GM18951 (cell line): ENCODE measurements at regions not wholly inside any gene's neighbourhood (a gene's known extent, or its start where the extent isn't known, plus 50 kb on each side); places are given as distances from the start of the nearest gene placed in this dataset.
"Not testable (repeated sequence)": the region's sequence is repeated elsewhere in the genome, so short reads cannot be mapped to it uniquely, and the experiment has no call there.

Experiments
- POLR2A ChIP-seq: IDR thresholded peaks from 4 replicates; pipeline ENCODE4 v1.6.1; 2011; ENCODE audit warnings: mild to moderate bottlenecking; ENCODE audit not compliant: insufficient read length, insufficient read depth; ENCODE audit errors: extremely low read depth
- in situ Hi-C: fragments of 300-500 bp; cut with MboI; formaldehyde crosslinking; loops from one replicate; pipeline ENCODE4 v1.12.0; 2022; ENCODE audit warnings: low sequenced_read_pairs, mixed read lengths, inconsistent platforms; ENCODE audit not compliant: unreplicated experiment

DNA sequence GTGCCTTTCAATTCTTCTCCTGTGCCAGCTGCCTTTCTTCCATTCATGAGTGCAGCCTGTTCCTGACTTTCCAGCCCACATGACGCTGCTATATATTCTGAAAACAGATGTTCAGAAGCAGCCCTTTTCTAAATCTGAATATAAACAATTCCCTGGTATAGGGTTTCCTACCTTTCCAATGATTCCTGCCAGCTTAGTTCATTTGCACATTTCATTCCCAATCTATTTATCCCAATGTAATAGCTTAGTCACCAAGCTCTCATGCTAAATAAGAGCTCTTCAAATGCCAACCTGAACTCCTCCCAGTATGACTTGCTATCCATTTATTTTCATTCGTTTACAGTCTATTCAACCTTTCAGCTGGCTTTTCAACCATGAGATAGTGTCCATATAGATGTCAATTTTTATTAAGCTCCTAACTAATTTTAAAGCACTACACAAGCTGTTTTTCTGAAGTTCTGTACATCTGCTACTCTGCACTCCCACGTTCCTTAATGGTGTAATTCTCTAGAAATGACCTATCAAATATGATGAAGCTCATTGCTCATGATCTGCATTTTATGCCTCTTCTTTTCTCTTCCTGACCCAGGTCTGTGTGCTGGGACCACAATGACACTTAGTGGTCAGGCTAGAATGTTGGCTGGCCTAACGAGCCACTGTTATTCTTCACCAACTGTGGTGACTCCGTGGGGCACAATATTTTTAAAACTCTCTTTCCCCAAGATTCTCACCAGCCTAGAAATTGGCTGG lies 605.0 kb upstream of the TBL1XR1 start:
- TF ChIP-seq POLR2A = no peak
- in situ Hi-C loops = no loop called here

- in situ Hi-C loops = no loop called here
- TF ChIP-seq POLR2A = no peak
These were observed 606.2 kb upstream of the TBL1XR1 start for GRCh38 chr3:177803500-177803899.

- TF ChIP-seq POLR2A = no peak
- in situ Hi-C loops = no loop called here
These were observed 606.8 kb upstream of the TBL1XR1 start for GRCh38 chr3:177804032-177804431.

DNA sequence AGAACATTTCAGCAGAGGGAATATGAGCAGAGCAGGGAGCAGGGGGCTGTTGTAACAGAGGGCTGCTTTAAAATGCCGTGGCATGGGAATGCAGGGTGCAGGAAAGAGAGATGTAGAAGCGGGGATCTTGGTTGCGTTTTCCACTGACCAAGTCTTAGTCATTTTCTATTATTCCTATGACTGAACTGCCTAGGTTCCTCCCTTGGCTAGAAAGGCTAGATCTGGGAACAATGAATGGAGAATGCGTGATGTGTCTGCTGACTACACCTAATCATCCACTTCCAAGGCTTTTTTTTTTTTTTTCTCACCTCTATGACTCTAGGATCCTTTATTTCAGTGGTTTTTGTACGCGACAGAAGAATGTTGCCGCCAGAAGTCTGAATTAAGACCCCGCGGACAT lies 607.4 kb upstream of the TBL1XR1 start:
- in situ Hi-C loops = no loop called here
- no peak for TF ChIP-seq POLR2A

DNA sequence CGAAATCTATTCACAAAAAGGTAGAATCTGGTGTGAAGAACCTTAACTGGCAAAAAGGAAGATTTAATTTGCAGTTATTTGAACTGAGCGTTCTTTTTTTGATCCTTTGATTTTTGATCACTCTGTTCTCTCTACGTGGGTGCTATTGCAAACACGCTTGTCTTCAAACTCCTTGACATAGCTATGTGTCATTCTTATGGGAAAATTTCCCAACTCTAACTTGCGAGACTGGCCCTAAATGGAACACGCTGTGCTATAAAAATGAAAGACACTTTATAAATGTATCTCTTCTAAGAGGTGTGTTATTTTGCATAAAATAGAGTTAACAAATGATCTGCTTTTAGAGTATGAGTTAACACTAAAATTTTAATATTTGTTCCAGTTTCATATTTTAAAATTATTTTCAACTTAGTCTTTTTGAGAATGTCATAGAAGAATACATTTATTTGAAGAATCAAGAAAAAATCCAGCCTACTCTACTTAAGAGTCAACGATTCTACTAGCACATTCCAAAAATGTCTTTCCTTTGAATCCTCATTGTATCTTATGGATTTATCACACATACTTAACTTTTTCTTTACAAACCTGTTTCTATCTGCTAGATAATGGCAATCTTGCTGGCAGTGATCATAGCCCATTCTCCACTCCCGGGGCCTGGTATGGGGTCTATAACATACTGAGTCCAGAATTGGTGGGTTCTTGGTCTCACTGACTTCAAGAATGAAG lies 610.0 kb upstream of the TBL1XR1 start:
- no peak for TF ChIP-seq POLR2A
- in situ Hi-C loops = no loop called here

- in situ Hi-C loops = not testable (repeated sequence)
These were observed 611.7 kb upstream of the TBL1XR1 start for GRCh38 chr3:177808928-177809478.

GRCh38 chr3:177810162-177810623 lies 612.9 kb upstream of the TBL1XR1 start:
- no peak for TF ChIP-seq POLR2A
- in situ Hi-C loops = no loop called here

DNA sequence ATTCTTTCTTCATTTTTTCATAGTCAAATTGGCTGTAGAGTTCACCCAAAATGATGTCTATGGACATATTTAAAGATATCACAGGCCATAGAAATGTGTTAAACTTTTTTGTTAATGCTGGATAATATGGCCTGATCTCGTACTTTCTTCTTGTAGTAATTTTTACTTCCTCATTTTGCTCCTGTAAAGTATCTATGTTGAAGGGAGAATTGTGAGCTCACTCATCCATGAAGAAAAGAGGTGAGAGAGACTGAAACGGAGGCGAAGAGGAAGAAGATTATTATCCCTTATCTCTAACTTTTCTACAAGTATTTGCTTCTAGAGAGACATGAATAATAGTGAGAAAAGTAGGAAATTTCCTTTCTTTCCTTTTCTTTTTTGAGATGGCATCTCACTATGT lies 613.8 kb upstream of the TBL1XR1 start:
- TF ChIP-seq POLR2A = no peak
- in situ Hi-C loops = no loop called here

DNA sequence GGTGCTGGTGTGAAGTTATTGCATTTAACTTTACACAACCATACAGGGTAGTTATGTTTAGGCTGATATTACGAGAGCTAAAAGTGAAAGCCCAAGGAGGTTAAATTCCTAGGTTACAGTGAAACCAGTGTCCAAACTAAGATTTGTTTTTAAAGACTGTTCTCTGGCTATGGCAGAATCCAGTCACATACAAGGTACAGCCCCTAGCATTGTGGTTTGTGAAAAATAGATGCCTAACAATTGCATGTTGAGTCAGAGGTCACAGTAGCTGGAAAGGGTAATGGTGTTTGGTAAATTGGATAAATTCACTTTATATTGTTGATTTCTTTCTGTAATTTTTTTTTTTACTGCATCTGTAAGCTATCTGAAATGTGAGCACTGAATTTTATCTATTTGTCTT lies 614.6 kb upstream of the TBL1XR1 start:
- TF ChIP-seq POLR2A = no peak
- in situ Hi-C loops = no loop called here

GRCh38 chr3:177812492-177812891 lies 615.2 kb upstream of the TBL1XR1 start:
- no peak for TF ChIP-seq POLR2A
- in situ Hi-C loops = no loop called here

- in situ Hi-C loops = no loop called here
- TF ChIP-seq POLR2A = no peak
These were observed 616.0 kb upstream of the TBL1XR1 start for GRCh38 chr3:177813322-177813721.

DNA sequence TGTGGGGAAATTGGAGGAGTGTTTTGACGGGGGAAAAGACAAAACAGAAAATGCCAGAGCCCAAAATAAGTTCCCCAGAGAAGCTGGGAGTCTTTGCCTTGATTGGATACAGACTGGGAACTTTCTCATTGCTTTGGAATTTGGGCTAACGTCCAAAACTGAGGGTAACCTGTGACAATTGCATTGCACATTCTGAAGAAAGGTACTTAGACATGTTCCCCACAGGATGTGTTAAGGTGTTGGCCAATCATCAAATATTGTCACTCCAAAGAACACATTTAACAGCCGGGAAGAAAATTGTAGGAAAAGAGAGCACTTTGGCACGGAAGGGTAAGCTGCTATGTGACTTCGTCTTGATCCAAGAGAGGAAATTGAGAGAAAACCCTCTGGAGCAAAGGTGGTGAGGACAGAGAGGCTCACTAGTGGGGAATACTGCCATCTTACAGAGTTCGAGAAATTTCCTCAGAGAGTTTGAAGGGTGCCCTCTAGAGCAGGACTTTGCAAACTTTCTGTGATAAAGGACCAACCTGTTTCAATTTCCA lies 619.5 kb upstream of the TBL1XR1 start:
- in situ Hi-C loops = no loop called here
- no peak for TF ChIP-seq POLR2A

GRCh38 chr3:177817751-177818150 lies 620.5 kb upstream of the TBL1XR1 start:
- no peak for TF ChIP-seq POLR2A
- in situ Hi-C loops = no loop called here

DNA sequence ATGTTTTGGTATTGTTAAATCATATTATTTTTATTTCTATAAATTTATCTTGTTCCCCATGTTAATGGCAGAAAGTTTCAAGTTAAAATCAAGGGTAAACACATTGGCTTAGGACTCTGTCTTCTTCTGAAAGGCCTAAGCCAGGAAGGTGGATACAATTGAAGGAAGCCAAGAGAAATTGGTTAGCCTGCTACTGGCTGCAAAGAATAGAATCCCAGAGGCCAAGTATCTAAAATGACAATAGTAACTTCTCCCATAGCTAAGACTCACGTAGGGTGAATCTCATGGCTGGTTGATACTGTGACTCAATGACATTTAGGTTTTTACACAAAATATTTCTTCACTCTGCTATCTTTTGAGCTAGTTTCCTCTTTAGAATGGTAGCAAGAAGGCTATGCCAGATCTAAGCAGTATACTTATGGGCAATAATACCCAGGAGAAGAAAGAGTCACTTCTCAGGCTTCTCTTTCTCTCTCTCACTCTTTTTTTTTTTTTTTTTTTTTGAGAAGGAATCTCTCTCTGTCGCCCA lies 621.5 kb upstream of the TBL1XR1 start:
- TF ChIP-seq POLR2A = no peak
- in situ Hi-C loops = no loop called here
